NCI-H128 (cell line): ENCODE measurements at regions not wholly inside any gene's neighbourhood (a gene's known extent, or its start where the extent isn't known, plus 50 kb on each side); places are given as distances from the start of the nearest gene placed in this dataset.

Experiments used
- DNase-seq: peaks from one replicate; lab custom pipeline; 2025; ENCODE audit not compliant: unreplicated experiment; lab: John Stamatoyannopoulos, UW

DNA sequence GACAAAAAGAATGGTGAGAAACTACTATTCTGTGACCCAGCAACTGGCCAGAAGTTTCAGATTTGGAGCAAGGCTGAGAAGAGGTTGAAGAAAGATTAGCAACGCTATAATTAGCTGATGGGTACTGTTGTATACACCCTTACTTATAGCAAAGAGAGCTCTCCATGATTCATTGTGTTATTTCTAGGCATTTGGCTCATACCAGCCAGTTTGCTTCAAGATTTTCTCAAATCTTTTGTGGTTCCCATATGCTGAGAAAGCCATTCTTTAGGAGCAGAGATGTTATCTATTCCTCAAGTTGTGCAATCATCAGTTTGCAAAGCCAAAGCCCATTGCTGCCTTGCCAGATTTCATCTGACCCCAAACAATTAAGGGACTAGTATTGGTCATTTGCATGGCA lies 179.4 kb downstream of the ETS1 start:
- DNase-seq, result no peak

DNA sequence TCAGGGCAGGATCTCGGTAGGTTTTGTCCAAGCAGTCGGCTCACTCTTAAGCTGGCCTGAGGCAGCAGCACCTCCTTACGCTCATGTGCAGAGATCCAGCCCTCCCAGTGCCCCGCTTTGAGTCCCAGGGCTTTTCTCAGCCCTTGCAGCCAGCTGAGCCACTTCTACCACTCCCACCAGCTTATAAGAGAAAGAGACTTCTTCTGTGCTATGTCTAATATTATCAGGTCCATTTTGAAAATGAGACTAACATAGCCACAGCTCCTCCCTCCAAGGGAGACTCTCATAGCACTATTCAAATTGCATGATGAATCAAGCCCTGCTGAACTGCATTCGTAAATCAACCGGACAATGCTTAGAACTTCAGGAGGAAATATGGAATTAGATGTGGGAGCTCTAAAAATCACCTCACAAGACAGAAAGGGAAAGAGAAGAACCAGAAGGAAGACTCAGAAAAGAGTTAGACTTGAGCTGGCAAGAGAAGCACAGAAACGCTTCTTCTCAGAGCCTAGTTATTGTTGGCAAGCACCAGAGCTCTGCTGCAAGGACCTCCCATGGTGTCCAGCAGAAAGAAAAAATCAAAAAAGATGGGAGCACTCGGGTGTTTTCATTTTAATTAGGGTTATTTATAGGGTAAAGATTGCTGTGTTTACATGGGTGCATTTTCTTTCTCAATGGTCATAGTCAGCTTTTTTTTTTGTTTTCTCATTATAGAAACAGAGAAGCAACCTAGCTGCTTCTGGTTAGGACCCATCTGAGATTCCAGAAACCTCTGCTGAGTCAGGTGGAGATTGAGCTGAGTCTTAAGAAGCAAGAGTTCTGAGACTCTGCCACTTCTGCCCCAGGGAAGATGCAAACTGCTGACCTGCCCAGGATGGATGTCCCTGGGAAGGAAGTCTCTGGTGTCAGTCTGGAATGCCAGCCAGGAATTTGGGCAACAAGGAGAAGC lies 181.4 kb downstream of the ETS1 start:
- no peak for DNase-seq

DNA sequence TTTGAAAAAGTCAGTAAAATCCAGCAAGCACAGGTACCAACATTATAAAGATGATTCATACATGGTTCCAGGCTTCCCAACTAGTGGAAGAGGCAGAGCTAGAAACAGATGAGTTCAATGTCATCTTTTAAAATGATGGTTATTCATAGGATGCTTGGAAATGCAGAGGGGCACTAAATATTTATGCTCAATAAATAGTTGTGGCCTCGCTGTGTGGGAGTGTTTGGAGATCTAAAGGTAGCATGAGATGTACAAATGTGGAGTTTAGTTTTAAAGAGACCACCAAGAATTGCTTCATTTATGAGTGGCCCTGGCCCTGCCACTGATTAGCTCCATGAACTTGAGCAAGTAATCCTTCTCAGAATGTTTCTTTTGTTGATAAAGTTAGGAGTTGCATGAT lies 182.2 kb downstream of the ETS1 start:
- no peak for DNase-seq

DNA sequence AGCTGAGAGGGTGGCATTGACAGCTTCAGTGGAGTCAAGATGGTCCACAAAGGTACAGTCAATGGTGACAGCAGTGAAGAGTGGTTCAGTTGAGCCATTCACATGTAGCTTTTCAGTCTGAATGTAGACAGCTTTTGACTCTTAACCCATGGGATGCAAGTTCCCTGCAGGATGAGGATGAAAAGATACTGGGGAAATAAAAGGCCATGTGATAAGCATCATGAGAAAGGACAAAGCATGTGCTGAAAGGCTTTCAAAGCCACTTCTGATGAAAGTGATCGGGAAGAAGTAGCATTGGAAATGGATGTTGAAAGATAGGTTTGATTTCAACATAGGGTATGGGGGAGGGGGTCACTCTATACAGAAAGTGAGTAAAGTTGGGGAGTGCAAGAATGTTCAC lies 182.9 kb downstream of the ETS1 start:
- DNase-seq, result no peak

DNA sequence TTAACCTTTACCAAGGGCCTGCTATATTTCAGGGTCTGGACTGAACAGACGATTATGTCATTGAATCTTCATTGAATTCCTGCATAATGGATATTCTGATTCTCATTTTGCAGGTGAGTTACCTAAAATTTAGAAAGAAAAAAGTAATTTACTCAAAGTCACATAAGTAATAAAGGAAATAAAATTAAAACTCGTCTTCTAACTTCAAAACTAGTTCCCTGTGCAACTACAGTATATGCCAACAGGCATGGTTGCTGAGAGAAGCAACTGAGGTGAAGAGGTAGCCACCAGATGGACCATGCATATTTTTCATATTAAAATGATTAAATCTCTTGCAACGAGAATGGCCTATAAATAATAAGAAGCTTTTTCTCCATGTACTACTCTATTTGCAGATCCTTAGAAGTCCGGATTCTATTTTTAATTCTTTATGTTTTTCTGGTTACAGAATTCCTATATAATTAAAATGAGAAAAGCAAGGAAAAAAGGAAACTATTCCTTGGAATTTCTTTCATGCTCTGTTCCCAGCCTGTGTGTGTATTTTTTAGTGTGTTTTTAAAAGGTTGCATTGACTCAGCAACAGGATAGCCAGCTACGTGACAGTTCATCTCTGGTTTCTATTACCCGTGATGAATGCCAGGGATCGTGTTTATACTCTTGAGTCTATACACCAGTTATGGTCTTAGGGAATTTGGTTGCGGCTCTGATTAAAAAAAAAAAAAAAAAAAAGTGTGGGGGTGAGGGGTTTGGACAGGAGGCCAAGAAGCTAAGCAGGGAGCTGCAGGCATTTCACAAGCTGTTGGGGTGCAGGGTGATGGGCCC lies 186.8 kb downstream of the ETS1 start:
- DNase-seq, result no peak

DNA sequence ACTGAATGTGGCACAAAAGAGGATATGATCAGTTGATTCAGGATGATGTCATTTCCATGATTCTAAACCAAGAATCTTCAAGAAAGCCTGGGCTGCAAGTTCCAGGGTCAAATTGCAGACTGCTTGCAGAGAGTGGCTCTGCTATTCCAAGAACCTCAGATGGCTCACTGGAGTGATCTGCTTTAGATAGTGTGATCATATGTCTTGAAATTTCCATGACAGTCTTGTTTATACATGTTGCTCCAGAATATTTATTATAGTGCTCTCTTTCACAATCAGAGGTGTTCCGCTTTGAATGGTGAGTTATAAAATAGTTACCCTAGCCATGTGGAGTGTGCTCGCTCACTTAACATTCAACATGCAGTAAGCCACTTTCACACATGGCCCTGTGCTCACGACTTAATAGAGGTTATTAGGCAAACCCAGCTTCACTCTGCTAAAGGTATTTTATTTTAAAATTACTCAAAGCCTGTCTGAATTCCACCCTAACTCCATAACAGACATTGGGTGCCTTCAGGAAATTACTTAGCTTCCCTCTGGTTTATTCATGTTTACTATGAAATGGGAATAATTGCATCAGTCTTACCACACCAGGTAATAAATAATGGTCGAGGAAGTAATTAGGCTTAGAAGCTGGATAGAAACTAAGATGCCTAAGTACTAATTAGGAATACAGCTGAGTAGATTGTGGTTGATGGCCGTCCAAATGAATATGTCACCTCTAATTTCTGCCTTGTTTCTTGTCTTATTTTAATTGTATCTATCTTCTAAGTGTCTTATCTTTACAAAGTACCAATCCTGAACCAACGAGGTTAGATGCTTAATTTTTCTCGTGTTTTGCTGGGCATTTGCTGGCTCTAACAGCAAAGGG lies 187.9 kb downstream of the ETS1 start:
- no peak for DNase-seq

DNA sequence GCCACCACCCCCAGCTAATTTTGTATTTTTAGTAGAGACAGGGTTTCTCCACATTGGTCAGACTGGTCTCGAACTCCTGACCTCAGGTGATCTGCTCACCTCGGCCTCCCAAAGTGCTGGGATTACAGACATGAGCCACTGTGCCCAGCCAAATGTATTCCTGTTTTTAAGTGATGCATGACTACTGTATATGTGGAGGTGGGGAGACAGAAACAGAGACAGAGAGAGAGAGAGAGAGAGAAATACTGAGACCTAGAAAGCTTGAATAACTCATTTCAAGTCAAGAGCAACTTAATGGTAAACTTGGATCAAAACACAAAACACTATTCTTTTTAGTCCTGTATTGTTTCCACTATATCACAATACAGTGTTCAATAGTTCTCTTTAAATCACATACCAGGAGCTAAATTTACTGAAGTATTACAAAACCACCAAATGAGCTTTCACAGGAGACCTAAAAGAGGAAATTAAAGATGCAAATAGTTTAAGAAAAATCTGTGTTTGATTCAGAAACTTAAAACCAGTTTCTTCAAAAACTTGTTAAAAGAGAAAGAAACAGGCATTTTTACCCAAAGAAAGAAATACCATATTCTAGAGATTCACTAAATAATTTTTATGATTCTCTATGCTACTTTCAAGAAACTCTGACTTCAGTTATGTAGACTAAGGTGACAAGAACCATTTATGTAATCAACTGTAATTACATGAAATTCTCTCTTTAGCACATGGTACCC lies 188.7 kb downstream of the ETS1 start:
- no peak for DNase-seq

DNA sequence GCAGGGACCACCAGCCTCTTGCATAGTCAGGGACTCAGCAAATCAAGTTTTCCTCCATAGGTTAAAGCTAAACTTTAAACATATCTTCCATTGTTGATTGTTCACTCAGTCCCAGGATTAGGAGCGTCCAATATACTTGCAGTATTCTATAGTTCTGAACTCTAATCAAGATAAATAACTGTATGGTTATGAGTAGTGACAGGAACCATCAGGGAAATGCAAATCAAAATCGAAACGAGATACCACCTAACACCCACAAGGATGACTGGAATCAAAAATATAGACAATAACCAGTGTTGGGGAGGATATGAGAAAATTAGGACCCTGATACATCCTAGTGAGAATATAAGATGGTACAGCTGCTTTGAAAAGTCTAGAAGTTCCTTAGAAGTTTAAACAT lies 190.0 kb downstream of the ETS1 start:
- no peak for DNase-seq

DNA sequence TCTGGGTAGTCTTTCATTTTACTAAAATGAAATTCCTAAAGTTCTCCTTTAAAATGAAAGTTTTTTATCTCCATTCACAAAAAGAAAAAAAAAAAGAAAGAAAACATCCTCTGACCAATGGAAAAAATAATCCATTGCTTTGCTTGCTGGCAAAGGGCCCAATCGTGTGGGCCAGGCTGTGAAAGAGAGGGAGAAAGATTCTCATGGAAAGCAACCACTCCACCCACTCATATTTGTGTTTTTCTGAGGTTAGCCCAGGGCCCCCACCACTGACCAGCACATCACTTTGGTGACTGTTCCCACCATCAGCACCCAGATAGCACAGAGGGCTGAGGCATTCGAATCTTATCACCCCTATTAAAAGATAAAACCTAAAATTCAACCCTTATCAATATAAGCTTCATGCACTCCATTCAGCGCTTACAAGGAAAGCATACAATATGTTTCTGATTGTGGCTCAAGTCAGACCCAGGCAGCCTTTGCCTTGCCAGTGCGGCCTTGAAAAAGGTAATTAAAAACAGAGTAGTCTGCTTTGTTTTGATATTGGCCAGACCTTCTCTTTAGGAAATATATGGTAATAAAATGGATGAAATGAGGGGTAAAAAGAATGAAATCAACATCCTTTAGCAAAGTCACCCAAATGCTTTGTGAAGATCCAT lies 192.8 kb downstream of the ETS1 start:
- DNase-seq, result no peak

DNA sequence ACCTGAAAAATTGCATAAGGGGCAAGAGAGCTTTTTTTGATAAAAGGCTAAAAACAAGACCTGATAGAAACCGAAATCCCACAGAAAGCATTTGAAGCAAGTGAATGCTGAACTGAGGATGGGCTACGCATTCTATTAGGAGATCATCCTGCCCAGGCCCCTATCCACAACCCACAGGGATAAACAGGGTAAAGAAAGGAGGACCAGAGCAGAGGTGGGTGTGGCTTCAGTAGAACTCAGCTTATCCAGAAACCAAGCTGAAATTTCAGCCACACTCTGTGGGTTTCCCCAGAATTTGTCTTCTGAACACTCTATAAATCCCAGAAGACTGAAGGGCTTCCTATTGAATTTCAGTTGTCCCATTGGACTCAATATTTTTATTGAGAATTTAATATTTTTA lies 195.1 kb downstream of the ETS1 start:
- no peak for DNase-seq

DNA sequence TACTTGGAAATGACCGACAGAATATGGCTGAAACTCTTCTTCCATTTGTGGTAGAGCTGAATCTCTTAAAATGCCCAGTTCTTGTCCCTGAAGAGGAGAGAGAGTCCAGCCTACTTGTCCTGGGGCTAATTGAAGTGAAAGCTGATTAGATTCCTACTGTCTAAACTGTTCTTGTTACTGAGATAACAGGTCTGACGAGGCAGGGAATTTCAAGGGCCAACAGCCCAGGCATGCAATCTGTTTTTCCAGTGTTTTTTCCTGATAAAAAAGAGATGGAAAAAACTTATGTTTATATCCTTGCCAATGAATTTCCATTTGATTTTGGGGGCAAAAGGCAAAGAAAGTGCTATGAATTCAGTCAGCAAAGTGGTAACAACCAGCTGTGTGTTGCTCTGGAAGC lies 195.5 kb downstream of the ETS1 start:
- DNase-seq, result no peak

DNA sequence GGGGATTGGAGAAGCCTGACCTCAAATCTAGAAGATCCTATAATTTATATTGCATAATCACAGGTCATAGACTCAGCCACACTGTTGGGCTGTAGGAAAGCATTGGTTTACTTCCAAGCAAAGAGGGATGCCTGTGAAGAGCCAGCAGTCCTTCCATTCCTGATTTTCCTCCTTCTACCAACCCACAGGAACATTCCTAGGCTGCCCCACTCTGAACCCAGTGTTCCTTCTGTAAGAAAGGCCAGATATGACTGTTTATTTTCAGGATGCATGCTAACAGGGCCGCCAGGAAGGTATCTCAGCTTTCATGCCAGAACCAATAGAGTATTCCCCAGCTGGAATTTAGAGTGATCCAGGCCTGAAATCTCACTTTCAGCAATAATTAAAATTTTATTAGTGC lies 197.1 kb downstream of the ETS1 start:
- no peak for DNase-seq

DNA sequence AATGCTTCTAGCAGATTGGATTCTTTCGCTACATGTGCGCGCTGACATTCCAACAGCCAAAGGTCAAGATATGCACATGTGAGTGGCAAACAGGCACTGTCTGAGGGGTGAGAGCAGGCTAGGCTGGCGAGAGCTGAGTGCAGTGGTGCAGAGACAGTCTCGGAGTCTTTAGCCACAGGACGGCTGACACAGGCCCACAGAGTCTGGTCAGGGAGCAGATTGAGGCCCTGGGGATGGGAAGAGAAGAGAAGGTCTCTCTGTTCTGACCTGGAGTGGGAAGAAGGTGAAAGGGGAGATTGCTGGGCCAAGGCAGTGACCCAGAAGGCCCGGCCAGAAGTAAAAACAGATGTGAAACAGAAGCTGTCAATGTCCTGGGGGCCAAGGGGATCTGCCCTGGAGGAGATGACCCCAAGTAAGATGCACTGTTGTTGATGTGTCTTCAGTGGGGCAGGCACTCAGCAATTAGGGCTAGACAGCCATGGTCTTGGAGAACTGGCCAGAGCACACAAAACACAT lies 197.8 kb downstream of the ETS1 start:
- DNase-seq, result no peak

DNA sequence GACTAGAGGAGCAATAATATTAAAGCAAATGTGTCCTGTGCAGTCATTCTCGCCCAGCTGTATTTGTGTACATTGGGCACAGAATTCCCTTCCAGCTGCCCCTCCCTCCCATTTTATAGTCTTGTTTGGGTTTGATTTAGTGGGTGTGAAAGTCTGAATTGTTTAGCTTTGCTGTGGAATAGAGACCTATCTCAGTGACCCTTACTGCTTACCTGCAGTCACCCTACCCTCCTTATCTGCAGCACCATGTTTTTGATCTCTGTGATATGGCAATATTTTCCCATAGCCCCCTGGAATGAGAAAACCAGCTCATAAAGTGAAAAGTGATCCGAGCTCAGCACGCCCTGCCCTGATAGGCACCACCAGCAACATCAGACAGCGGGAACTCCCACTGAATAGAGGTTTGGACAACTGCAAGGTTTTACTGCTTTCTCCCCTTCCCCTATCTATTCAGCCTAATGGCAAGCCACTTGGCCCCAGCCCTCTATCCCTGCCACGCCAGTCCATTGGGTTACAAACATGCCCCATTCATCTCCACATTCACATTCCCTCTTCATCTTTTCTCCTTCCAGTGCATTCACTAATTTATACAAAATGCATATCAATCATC lies 199.0 kb downstream of the ETS1 start:
- DNase-seq, result no peak

DNA sequence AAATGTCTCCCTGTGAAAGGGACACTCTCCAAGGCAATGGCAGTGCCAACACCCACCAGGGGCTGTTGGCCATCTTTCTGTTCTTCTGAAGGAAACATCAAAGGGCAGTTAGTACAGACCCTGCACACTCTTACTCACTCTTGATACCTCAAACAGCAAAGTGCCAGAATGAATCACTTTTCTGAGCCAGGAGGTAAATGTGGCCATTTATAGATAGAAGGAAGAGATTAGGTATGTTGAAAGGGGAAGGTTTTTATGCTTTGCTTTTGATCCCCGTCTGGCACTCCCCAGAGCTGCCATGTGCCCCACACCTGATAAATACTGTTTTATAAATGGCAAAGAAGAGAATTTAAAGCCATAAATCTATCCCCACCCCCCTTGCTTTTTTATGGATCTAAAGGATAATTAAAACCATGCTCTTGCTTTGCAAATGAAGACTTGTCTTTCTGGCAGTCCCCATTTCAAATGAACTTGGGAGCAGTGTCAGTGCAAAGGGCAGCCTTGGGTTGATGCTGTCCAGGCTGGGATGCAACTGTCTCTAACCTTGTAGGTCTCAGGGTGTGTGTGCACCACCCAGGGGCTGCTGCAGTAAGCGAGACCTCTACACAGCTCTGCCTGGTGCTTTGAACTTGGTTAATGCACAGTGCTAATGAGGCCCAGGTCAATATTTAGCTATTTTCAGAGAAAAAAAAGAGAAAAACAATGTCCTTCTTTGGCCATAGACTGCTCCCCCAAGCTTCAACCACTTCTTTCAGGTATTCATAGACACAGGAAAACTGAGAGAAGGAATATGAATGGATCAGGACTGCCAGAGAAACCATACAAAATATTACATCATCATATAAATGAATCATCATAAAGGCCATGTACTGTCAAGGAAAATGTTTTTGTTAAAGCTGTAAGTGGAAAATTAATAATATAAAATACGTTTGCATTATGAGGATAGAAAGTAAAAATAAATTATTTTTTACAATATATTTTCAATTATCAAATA lies 207.5 kb downstream of the ETS1 start:
- DNase-seq, result no peak

DNA sequence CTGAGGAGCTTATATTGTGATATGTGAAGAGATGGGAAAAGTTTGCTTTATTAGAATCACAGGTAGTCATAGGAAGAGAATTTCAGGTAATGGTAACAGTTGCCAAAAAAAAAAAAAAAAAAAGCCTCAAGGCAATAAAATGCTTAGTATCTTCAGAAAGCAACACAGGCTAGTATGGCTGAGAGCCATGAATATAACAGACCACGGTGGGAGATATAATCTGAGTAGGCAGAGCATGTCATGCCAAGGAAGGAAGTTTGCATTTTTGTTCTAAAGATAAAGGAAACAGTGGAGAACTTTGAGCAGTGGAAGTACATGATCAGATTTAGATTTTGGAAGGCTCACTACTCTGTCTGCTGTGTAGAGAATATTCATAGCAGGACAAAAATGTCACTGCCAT lies 211.4 kb downstream of the ETS1 start:
- no peak for DNase-seq

DNA sequence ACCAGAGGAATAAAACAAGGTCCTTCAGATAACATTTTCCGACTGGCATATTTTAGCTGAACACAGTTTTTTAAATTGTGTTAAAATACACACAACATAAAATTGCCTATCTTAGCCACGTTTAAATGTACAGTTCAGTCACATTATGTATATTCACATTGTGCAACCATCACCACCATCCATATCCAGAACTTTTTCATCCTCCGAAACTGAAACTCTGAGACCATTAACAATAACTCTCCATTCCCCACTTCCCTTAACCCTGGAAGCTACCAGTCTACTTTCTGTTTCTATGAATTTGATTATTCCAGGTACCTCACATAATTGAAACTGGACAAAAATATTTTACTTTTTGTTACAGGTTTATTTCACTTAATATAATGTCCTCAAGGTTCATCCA lies 213.3 kb downstream of the ETS1 start:
- no peak for DNase-seq

DNA sequence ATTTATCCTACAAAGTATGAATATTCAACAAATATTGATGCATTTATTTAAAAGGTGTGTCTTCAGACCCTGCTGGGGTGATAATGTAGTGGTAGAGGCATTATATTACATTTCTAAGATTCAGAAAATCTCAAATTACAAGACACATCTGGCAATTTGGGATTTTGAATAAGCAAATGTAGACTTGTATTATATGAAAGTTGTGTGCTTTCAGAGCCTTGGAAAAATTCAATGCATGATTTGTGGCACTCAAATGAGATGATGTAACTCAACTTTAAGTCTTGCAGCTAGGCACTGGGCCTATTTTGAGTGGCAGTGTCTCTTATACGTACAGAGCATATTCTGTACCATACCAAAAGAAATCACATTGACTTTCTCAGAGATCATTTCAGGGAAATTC lies 214.4 kb downstream of the ETS1 start:
- no peak for DNase-seq
